ENCODE measurements at regions not wholly inside any gene's neighbourhood (a gene's known extent, or its start where the extent isn't known, plus 50 kb on each side); places are given as distances from the start of the nearest gene placed in this dataset.

DNA sequence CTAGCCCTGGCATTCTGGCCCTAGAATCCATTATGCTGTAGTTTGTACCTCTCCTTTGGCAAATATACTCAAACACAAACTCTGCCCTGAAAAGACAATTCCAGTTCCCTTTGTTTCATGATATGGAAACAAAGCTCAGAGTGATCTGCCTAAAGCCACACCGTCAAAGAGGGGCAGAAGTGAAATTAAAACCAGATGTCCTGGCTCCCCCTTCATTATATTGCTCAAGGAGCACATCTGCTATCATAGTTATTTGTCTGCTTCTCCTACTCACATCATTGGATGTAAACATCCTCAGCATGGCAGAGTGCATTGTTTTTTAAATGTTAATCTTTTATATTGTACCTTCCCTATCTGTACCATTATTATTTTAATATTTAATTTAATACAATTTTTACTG lies 266.7 kb upstream of the SMARCA2 start:
- Histone ChIP-seq H3K36me3 (ENCODE audit: control insufficient read depth, insufficient read depth, low read length) (no peaks in the 10 kb centered on the region), H3K9me3 (ENCODE audit: control insufficient read depth, insufficient read depth, low read length) (no peaks in the 10 kb centered on the region), H3K27me3 (ENCODE audit: control insufficient read depth, insufficient read depth, low read length) (no peaks in the 10 kb centered on the region), H3K4me3 (ENCODE audit: low read depth, low read length) (no peak overlapping the region), H3K9ac (ENCODE audit: low read depth, low read length) (no peak overlapping the region), H3K4me1 (ENCODE audit: control insufficient read depth, insufficient read depth, low read length) (no peaks in the 10 kb centered on the region)

DNA sequence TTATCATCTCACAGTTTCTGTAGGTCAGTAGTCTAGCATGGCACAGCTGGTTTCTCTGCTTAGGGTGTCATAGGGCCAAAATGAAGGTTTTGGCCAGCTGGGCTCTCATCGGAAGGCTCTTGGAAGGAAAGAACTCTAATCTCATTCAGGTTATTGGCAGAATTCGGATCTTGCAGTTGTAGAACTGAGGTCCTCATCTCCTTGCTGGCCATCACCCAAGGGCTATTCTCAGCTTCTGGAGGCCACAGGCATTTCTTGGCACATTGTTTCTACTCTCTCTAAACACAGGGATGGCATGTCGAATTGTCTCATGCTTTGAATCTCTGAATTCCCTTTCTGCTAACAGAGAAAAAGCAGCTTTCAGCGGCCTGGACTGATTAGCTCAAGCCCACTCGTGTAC lies 258.0 kb upstream of the SMARCA2 start:
- Histone ChIP-seq H3K4me3 (ENCODE audit: low read depth, low read length) (no peak overlapping the region), H3K9ac (ENCODE audit: low read depth, low read length) (no peak overlapping the region), H3K36me3 (ENCODE audit: control insufficient read depth, insufficient read depth, low read length) (no peaks in the 10 kb centered on the region), H3K9me3 (ENCODE audit: control insufficient read depth, insufficient read depth, low read length) (no peaks in the 10 kb centered on the region), H3K27me3 (ENCODE audit: control insufficient read depth, insufficient read depth, low read length) (no peaks in the 10 kb centered on the region), H3K4me1 (ENCODE audit: control insufficient read depth, insufficient read depth, low read length) (no peaks in the 10 kb centered on the region)

DNA sequence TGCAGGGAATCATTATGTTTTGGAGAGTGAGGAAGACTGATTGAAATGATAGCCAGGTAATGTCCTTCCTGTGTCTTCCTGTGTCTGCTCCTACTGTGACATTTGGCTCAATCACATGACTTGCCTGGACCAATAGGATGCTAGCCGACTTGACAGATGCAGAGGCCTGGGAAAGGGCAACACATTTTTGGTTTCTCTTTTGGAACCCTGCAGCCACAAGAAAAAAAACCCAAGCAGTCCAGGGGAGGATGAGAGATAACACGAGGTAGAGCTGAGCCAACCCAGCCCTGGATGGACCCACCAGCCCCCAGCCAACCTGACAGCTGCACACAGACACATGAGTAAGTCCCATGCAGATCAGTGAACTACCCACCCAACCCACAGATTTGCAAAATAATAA lies 256.1 kb upstream of the SMARCA2 start:
- Histone ChIP-seq H3K9ac (ENCODE audit: low read depth, low read length) (no peak overlapping the region), H3K9me3 (ENCODE audit: control insufficient read depth, insufficient read depth, low read length) (no peaks in the 10 kb centered on the region), H3K4me3 (ENCODE audit: low read depth, low read length) (no peak overlapping the region), H3K27me3 (ENCODE audit: control insufficient read depth, insufficient read depth, low read length) (no peaks in the 10 kb centered on the region), H3K4me1 (ENCODE audit: control insufficient read depth, insufficient read depth, low read length) (no peaks in the 10 kb centered on the region), H3K36me3 (ENCODE audit: control insufficient read depth, insufficient read depth, low read length) (no peaks in the 10 kb centered on the region)

DNA sequence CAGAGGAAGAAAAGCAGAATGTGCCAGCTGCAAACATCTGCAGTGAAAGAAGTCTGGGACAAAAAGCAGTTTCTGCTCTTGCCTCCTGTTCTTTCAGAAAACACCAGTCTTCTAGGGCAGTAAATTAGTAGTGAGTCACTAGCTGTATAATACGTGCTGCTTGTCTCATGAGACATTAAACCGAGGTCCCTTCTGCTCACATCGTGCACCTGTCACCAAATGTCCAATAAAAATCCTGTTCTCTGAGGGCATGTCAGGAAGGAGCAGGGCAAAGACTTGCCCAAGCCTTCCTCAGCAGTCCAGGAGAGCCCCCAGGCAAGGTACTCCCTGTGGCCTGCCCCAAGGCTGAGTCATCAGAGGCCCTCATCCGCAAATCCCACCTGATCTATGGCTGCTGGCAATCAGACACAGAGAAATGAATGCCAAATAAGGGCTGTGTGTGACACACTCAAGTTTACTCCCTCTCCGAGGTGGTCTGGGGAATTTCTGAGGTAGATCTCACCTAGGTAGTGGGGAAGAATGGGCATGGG lies 255.3 kb upstream of the SMARCA2 start:
- no peak overlapping the region for H3K9ac ChIP-seq (ENCODE audit: low read depth, low read length)
- H3K9me3 ChIP-seq (ENCODE audit: control insufficient read depth, insufficient read depth, low read length), result no peaks in the 10 kb centered on the region
- H3K27me3 ChIP-seq (ENCODE audit: control insufficient read depth, insufficient read depth, low read length), result no peaks in the 10 kb centered on the region
- no peaks in the 10 kb centered on the region for H3K4me1 ChIP-seq (ENCODE audit: control insufficient read depth, insufficient read depth, low read length)
- no peaks in the 10 kb centered on the region for H3K36me3 ChIP-seq (ENCODE audit: control insufficient read depth, insufficient read depth, low read length)
- no peak overlapping the region for H3K4me3 ChIP-seq (ENCODE audit: low read depth, low read length)

DNA sequence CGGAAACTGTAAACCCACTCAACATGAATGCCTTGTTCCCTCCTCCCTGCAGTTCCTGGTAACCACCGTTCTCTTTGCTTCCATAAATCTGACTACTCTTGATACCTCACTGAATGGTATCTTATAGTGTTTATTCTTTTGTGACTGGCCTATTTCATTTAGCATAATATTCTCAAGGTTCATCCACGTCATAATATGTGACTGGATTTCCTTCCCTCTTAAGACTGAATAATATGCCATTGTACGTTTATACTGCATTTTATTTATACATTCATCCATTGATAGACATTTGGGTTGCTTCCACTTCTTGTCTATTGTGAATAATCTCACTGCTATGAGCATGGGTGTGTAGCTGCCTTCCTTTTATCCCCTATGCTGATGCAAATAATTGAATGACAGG lies 253.3 kb upstream of the SMARCA2 start:
- Histone ChIP-seq H3K36me3 (ENCODE audit: control insufficient read depth, insufficient read depth, low read length) (no peaks in the 10 kb centered on the region), H3K27me3 (ENCODE audit: control insufficient read depth, insufficient read depth, low read length) (no peaks in the 10 kb centered on the region), H3K4me3 (ENCODE audit: low read depth, low read length) (no peak overlapping the region), H3K9ac (ENCODE audit: low read depth, low read length) (no peak overlapping the region), H3K9me3 (ENCODE audit: control insufficient read depth, insufficient read depth, low read length) (no peaks in the 10 kb centered on the region), H3K4me1 (ENCODE audit: control insufficient read depth, insufficient read depth, low read length) (no peaks in the 10 kb centered on the region)

DNA sequence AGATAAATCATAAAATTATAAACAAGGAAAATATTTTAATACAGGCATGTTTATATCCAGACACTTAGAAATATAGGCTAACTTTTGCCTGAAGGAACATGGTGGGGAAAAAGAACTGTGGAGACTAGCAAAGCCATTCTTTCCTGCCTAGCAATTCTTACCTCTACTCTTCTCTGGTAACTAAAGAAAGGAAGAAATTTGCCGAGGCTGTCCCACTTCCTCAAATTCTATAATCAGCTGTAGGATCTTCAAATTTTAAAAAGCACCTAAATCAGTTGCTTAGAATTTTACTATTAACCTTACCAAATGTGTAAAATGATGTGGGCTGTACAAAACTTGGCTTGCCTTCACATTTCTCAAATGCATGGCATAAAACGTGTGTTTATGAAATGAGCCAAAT lies 249.1 kb upstream of the SMARCA2 start:
- no peak overlapping the region for H3K4me3 ChIP-seq (ENCODE audit: low read depth, low read length)
- no peaks in the 10 kb centered on the region for H3K27me3 ChIP-seq (ENCODE audit: control insufficient read depth, insufficient read depth, low read length)
- H3K9me3 ChIP-seq (ENCODE audit: control insufficient read depth, insufficient read depth, low read length), result no peaks in the 10 kb centered on the region
- H3K4me1 ChIP-seq (ENCODE audit: control insufficient read depth, insufficient read depth, low read length), result no peaks in the 10 kb centered on the region
- no peaks in the 10 kb centered on the region for H3K36me3 ChIP-seq (ENCODE audit: control insufficient read depth, insufficient read depth, low read length)
- no peak overlapping the region for H3K9ac ChIP-seq (ENCODE audit: low read depth, low read length)

DNA sequence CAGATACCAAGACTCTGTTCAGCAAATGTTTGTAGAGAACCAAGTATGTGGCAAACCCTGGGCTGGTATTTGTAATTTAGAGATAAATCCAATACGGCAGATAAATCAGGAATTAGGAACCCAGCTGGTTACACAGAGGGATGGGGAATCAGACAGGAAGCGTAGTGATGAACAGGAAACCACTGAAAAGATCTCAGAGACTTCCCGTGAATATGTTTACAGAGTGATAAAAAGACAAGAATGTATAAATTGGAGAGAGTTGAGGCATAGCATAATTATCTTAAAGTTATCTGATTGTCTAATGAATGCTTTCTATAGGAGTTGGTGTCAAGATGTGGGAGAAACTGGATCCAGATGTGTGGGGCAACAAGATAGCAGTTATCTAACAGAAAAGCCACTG lies 246.6 kb upstream of the SMARCA2 start:
- Histone ChIP-seq H3K4me3 (ENCODE audit: low read depth, low read length) (no peak overlapping the region), H3K4me1 (ENCODE audit: control insufficient read depth, insufficient read depth, low read length) (no peaks in the 10 kb centered on the region), H3K36me3 (ENCODE audit: control insufficient read depth, insufficient read depth, low read length) (no peaks in the 10 kb centered on the region), H3K27me3 (ENCODE audit: control insufficient read depth, insufficient read depth, low read length) (no peaks in the 10 kb centered on the region), H3K9ac (ENCODE audit: low read depth, low read length) (no peak overlapping the region), H3K9me3 (ENCODE audit: control insufficient read depth, insufficient read depth, low read length) (no peaks in the 10 kb centered on the region)

DNA sequence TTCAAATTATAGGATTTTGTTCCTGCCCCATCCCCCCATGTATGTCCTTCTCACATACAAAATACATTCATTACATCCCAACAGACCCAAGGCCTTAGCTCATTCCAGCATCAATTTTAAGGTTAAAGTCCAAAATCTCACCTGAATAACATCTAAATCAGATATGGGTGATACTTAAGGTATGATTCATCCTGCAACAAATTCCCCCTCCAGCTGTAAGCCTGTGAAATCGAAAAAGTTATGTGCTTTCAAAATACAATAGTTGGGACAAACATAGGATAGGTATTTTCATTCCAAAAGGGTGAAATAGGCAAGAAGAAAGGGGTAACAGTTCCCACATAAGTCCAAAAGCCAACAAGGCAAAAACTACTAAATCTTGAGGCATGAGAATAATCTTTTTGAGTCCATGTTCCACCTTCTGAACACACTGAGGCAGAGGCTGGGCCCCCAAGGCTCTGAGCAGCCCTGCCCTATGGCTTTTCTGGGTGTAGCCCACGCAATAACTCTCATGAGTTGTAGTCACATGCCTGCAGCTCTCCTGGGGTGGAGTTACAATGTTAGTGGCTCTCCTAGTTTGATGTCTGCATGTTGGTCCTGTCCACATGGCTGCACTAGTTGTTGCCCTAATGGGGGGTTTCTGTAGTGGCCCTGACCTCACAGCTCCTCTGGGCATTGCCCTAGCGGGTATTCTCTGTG lies 243.9 kb upstream of the SMARCA2 start:
- H3K9me3 ChIP-seq (ENCODE audit: control insufficient read depth, insufficient read depth, low read length), result no peaks in the 10 kb centered on the region
- no peak overlapping the region for H3K4me3 ChIP-seq (ENCODE audit: low read depth, low read length)
- no peak overlapping the region for H3K9ac ChIP-seq (ENCODE audit: low read depth, low read length)
- no peaks in the 10 kb centered on the region for H3K36me3 ChIP-seq (ENCODE audit: control insufficient read depth, insufficient read depth, low read length)
- no peaks in the 10 kb centered on the region for H3K27me3 ChIP-seq (ENCODE audit: control insufficient read depth, insufficient read depth, low read length)
- H3K4me1 ChIP-seq (ENCODE audit: control insufficient read depth, insufficient read depth, low read length), result peaks cover 8% of the 10 kb centered on the region

DNA sequence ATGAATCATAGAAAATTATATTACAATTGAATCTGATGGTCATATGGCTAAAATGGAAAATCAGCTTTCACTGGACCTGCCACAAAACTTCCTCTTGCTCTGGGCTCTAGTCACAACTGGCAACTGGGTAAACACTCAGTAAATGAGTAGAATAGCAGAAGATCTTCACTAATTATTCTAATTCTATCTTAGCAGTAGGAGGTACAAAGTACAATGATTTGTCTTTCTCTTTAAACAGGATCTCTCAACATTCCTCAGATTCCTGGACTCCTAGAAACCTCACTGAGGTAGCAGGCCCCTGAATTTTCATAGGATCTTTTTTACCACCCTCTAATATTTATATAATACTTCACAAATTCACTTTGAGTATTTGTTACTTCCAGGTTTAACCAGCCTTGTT lies 239.9 kb upstream of the SMARCA2 start:
- Histone ChIP-seq H3K9me3 (ENCODE audit: control insufficient read depth, insufficient read depth, low read length) (no peaks in the 10 kb centered on the region), H3K4me1 (ENCODE audit: control insufficient read depth, insufficient read depth, low read length) (peaks cover 8% of the 10 kb centered on the region), H3K36me3 (ENCODE audit: control insufficient read depth, insufficient read depth, low read length) (no peaks in the 10 kb centered on the region), H3K4me3 (ENCODE audit: low read depth, low read length) (no peak overlapping the region), H3K27me3 (ENCODE audit: control insufficient read depth, insufficient read depth, low read length) (no peaks in the 10 kb centered on the region), H3K9ac (ENCODE audit: low read depth, low read length) (no peak overlapping the region)

DNA sequence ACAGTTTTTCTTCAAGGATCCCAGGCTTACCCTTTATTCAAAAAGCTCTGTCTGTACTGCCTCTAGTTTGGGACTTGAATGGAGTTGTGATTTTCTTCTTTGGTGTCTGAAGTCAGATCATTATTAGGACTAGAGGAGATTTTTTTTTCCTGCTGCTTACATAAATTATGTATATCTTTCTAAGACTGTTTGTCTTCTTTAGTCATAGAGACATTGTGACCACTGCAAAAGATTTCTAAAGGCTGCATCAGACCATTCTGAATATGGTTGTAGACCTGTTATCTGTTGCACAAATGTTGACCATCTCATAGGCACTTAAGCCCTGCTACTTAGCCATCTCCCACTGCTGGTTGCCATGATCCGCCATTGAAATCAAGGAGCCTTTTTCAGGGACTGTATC lies 238.5 kb upstream of the SMARCA2 start:
- Histone ChIP-seq H3K9me3 (ENCODE audit: control insufficient read depth, insufficient read depth, low read length) (no peaks in the 10 kb centered on the region), H3K4me1 (ENCODE audit: control insufficient read depth, insufficient read depth, low read length) (peaks cover 8% of the 10 kb centered on the region), H3K4me3 (ENCODE audit: low read depth, low read length) (no peak overlapping the region), H3K27me3 (ENCODE audit: control insufficient read depth, insufficient read depth, low read length) (no peaks in the 10 kb centered on the region), H3K9ac (ENCODE audit: low read depth, low read length) (no peak overlapping the region), H3K36me3 (ENCODE audit: control insufficient read depth, insufficient read depth, low read length) (no peaks in the 10 kb centered on the region)

DNA sequence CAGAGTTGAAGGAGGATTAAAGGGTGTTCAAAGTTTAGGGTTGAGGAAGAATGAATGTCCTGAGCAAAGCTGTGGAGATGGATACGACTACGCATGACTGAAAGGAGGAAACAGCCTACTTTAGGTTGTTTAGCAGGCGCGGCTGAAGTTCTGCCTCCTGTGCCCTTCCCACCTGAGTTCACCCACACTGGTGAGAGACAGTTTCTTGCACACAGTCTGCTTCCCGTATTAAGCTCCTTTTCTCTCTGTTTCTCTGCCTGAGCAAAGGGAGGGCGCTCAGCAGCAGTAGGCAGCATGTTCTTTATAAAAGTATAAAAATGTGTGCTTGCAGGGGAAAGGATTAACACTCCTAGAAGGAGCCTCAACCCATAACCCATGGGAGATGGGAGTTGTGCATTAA lies 224.0 kb upstream of the SMARCA2 start:
- Histone ChIP-seq H3K36me3 (ENCODE audit: control insufficient read depth, insufficient read depth, low read length) (no peaks in the 10 kb centered on the region), H3K9me3 (ENCODE audit: control insufficient read depth, insufficient read depth, low read length) (no peaks in the 10 kb centered on the region), H3K4me3 (ENCODE audit: low read depth, low read length) (no peak overlapping the region), H3K27me3 (ENCODE audit: control insufficient read depth, insufficient read depth, low read length) (no peaks in the 10 kb centered on the region), H3K4me1 (ENCODE audit: control insufficient read depth, insufficient read depth, low read length) (no peaks in the 10 kb centered on the region), H3K9ac (ENCODE audit: low read depth, low read length) (no peak overlapping the region)

DNA sequence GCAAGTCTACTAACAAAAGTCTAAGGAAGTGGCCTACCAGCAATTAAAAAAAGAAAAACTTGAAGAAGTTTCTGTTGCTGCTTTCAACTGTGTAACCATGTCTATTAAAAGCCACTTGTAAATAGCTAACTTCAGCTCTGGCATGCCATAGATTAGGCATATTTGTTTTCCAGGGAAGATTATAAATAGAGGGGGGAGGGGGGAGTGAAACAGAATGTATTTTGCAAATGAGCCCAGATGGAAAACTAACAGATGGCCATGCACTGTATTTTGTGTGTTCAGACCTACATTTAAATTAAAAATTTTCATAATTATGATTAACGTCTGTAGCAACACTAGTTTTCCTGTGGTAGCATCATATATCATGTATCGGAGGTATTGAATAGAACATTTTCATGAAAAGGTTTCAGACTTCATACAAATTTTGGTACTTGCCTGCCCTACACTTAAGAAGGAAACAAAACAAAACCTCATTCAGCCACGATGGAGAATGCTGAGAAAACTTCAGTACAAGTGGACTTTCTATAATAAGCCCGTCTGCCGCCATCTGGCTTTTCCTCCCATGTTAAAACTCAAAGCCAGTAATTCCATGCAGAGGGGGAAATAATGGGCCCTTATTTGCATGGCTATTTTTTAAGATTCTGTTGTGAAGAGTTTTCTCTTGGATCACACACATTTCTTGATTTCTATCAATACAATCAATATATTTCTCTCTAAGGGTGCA lies 220.4 kb upstream of the SMARCA2 start:
- no peak overlapping the region for H3K4me3 ChIP-seq (ENCODE audit: low read depth, low read length)
- H3K9ac ChIP-seq (ENCODE audit: low read depth, low read length), result no peak overlapping the region
- H3K9me3 ChIP-seq (ENCODE audit: control insufficient read depth, insufficient read depth, low read length), result no peaks in the 10 kb centered on the region
- H3K27me3 ChIP-seq (ENCODE audit: control insufficient read depth, insufficient read depth, low read length), result no peaks in the 10 kb centered on the region
- no peaks in the 10 kb centered on the region for H3K36me3 ChIP-seq (ENCODE audit: control insufficient read depth, insufficient read depth, low read length)
- H3K4me1 ChIP-seq (ENCODE audit: control insufficient read depth, insufficient read depth, low read length), result no peaks in the 10 kb centered on the region
